ENCODE measurements at regions not wholly inside any gene's neighbourhood (a gene's known extent, or its start where the extent isn't known, plus 50 kb on each side); places are given as distances from the start of the nearest gene placed in this dataset.
"Not testable (repeated sequence)": the region's sequence is repeated elsewhere in the genome, so short reads cannot be mapped to it uniquely, and the experiment has no call there.

DNA sequence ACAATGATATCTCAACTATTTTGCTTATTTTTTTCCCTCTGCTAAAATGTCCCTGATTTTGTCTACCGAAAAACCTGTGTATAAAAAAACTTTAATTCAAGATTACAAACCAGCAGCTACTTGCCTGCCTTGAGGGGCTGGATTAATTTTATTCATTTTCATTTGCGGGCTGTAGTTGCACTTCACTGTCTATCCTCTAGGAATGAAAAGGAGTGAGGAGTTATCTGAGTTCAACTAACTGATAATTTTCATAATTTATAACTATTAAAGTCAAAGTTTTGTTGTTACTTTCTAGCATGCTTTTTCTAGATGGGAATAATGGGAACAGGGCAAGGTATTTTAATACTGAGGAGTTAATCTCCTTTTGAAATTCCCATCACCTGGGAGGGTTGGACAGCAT, 50.3 kb upstream of the AGTPBP1 start:
- H3K27ac ChIP-seq = not testable (repeated sequence)

DNA sequence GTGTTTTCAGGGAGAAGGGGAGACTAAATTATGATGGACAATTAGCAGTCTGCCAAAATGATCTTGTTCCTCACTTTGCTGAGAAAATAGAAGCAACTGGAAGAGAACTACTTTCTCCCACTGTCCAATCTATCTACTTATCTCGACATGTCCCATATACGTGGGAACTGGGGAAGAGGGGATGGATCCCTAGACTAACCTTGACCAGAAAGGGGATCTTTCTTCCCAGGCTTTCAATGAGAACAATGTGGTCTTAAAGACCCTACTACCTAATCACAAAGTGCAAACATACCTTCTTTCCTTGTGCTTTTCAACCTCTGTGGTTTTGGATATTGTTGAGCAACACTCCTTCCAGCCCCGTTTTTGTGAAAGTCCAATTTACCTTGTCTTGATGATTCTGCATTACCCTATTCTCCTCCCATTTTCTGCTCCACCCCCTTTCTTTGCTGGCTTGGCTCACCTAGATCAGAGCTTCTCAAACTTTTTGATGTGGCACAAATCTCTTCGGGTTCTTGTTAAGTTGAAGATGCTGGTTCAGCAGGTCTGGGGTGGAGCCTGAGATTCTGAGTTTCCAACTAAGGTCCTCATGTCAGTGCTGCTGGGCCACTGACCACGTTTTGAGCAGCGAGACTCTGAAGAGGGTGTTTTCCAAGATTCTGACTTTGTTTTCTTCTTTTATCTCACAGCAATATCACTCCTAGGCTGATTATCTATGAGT, 61.4 kb upstream of the AGTPBP1 start:
- H3K27ac ChIP-seq = not testable (repeated sequence)

DNA sequence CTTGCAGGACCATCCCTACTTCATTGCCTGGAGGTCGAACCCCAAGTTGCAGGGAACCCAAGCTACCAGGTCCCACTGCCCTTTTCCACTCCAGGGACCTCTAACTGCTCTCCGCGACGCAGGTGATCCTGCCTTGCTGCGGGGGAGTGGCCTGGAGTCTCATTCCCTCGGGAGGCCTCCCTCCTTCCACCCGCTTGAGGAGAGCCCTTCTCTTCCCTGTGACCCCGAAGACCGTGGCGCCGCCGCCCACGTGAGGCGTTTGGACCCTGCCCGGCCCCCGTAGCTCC, 63.0 kb upstream of the AGTPBP1 start:
- not testable (repeated sequence) for H3K27ac ChIP-seq

DNA sequence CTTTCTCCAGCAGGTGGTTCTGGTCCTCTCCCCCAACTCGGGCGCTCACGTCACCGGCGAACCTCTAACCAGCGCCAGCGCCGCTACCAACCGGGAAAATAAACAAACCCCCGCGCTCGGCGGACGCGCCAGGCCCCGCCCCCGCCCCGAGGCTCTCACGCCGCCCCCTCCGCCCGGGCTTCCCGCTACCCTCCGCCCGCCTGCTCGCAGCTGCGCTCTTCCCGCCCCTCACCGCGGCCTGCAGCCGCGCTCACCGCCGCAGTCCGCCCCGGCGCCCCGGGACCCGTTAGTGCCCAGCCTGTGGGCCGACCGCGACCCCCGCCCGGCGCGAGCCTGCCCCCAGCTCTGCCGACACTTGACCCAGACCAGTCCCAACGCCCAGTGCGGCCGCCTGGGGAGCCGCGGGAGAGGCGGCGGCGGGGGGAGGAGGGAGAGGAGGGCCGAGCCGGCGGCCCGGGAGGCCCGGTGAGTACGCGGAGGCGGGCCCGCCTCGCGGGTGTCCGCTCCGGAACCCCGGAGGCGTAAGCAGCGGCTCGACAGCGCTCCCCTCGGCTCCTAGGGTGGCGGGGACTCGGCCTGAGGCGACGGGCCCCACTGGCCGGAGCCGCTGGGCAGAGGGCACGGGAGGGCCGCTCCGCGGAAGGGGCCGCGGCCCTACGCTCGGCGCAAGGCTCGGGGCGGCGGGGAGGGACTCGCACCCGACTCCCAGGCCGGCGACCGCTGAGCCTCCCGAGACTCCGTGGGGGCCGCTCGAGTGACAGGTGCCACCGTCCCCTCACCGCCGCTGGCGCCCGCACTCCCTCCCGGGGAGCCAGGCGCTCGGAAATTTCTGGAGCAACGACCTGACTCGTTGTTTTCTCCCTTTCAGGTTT, 63.6 kb upstream of the AGTPBP1 start:
- not testable (repeated sequence) for H3K27ac ChIP-seq

DNA sequence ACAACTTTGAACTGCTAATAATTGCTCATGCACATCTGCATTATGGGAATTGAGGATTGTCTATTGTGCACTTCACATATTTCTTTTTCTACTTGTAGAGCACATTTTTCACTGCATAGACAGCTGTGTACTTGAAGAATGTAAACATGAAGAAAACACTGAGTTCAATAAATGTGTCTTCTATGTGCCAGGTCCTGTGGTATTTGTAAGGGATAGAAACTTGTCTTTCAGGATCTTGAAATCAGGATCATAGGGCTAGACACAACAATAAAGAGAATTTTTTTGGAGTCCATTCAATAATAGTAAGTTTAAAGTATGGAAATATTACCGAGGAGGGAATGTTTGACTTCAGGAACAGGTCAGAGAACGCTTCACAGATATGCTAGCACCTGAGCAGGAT, 66.6 kb upstream of the AGTPBP1 start:
- not testable (repeated sequence) for H3K27ac ChIP-seq

DNA sequence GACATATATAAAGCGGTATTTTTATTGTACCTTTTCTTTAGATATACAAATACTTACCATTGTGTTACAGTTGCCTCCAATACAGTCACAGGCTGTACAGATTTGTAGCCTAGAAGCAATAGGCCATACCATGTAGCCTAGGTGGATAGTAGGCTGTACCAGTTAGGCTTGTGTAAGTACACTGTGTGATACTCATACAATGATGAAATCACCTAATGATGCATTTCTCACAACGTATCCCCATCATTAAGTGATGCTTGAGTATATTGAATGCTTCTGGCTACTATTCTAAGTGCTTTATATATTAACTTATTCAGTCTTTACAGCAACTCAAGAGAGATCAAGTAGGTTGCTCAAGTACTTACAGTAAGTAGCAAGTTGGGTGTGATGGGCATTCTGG, 71.6 kb upstream of the AGTPBP1 start:
- H3K27ac ChIP-seq = not testable (repeated sequence)

DNA sequence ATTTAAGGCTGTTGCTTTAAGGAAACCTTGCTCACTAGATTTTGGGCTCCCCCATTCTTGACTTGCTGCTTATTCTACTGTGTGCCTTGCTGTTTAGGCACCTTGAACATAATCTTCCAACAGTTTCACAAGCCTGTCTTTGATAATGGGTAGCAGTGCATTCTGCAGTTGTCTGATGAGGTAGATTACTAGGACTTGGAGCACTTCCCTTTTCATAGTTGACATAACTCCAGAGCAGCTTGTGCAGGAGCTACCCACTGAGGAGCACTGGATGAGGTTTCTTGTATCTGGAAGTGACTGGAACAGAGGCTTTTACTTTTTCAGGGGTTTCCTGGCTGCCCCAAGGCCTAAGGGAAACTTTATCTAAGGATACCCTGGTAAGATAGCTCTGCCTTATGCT, 73.0 kb upstream of the AGTPBP1 start:
- H3K27ac ChIP-seq = not testable (repeated sequence)

DNA sequence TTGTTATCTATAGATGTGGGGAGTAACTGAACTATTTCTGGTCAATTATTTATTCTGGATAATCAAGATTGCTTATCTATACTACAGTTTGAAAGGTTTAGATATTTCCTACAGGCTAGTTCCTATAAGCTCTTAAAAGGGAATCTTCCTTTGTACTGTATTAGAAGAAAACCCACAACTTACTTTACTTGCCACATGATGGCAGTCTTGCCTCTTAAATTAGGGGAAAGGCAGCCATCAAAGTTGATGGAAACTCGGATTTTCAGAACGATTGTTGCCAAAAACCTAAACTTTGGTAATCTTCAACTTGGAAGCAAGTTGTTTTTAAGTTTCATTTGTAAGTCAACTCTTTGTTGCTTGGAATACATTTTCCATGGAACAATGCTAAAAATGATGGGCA, 77.2 kb upstream of the AGTPBP1 start:
- H3K27ac ChIP-seq = not testable (repeated sequence)
- TF ChIP-seq, protein P1, sequence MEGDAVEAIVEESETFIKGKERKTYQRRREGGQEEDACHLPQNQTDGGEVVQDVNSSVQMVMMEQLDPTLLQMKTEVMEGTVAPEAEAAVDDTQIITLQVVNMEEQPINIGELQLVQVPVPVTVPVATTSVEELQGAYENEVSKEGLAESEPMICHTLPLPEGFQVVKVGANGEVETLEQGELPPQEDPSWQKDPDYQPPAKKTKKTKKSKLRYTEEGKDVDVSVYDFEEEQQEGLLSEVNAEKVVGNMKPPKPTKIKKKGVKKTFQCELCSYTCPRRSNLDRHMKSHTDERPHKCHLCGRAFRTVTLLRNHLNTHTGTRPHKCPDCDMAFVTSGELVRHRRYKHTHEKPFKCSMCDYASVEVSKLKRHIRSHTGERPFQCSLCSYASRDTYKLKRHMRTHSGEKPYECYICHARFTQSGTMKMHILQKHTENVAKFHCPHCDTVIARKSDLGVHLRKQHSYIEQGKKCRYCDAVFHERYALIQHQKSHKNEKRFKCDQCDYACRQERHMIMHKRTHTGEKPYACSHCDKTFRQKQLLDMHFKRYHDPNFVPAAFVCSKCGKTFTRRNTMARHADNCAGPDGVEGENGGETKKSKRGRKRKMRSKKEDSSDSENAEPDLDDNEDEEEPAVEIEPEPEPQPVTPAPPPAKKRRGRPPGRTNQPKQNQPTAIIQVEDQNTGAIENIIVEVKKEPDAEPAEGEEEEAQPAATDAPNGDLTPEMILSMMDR (IDR thresholded peaks at IDR 0.05) = peak; percentile 58

DNA sequence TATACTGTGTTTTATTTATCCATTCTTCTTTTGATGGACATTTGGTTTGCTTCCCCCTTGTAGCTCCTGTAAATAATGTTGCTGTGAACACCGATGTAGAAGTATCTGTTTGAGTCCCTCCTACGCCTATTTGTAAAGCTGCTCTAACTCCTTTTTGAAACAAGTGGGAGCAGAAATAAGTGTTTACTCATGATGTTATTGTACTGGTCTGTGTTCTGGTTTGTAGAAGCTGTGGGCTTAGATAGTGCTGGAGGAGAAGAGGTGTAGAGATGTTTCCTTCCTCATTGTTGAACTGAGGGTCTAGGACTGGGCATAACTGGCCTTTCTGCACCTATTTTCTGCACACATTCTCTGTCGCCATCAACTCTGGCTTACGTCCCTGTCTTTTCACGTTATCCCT, 78.8 kb upstream of the AGTPBP1 start:
- H3K27ac ChIP-seq = not testable (repeated sequence)

DNA sequence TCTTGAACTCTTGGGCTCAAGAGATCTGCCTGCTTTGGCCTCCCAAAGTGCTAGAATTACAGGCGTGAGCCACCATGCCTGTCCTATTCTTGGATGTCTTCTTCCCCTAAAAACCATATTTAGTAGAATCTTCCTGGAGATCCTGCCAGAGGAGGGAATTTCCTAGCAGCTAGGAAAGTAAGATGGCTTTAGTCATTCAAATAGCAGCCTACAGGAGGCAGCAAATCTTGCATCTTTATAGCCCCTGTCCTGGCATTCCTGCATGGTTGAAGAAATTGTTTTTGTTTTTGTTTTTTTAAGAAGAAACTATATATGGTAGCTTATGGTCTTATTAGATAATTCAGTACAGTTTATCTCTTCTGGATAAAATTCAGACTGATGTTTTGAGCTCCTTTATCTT, 83.2 kb upstream of the AGTPBP1 start:
- H3K27ac ChIP-seq = not testable (repeated sequence)
- TF ChIP-seq, protein P1 (IDR thresholded peaks at IDR 0.05) = peak; percentile 51

DNA sequence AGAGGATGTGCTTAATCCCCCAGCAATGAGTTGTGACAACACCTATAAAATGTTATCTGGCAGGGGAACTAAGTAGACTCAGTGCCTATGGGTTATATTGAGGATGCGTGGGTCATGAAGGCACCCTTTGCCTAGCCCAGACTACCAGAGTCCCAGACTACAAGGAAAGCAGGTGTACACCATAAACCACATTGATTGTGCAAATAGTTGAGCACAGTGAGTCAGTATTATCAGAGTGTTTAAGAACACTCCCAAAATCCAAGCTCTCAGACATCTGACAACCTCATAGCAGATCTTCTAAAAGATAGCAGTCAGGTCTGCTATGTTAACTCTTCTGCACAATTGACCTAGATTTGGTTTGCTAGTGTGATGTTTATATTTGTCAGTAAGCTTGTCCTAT, 92.8 kb upstream of the AGTPBP1 start:
- not testable (repeated sequence) for H3K27ac ChIP-seq

DNA sequence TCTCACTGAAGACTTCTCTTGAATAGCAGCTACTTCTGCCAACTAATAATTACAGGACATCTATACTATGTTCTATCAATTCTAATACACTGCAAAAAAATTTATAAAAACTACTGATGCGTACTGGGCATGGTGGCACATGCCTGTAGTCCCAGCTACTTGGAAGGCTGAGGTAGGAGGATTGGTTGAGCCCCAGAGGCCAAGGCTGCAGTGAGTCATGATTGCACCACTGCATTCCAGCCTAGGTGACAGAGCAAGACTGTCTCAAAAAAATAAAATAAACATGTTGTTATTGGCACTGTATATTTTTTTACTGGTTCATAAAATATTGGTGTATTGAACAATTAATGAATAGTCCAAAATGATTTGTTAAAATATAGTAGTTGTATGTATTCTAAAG, 97.0 kb upstream of the NAA35 start:
- H3K27ac ChIP-seq = not testable (repeated sequence)

DNA sequence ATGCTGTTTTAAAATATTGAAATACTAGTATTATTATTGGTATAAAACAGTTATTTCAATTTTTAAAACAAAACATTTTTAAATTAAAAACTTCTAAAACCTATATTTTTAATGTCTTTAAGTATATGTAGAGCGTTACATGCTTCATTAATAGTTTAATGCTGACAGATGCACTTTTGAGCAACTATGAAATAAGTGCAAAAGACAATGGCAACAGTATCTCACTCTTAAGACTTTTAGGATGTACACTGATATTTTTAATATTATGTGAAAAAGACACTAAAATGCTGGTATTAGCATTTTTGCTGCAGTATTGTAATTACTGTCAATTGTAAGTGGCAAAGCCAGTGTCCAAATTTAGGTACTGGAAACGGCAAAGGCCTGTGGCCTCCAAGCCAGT, 93.2 kb upstream of the NAA35 start:
- H3K27ac ChIP-seq = not testable (repeated sequence)

DNA sequence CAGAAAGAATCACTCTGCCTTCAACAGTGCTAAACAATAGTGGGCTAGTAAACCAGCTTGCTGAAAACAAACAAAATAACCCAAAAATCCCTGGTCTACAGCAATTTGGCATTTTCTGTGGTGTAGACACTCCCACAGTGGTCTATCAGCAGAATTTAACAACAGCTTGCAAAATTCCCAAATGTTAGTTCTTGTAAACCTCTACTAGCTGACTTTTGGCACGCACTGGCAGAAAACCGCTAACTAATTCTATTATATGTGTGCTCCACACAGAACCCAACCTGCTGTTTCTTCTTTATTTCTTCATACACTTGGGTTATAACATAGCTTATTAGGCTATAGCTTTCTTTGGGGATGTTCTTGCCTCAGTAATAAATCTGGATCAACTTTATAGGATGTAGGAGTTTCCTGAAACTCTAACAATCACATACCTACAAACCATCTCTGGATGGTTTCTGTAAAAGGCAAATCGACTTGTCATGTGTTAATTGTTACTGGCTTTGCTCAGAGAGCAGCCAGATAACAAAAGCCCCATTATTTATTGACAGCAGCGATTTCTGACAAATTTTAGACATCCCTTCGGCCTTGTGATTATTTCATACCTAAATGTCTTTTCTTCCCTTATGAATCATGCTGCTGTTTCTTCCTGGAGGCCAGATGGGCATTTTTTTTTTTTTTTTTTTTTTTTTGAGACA, 82.7 kb upstream of the NAA35 start:
- TF ChIP-seq, protein P1 (IDR thresholded peaks at IDR 0.05) = no peak
- no peak for TF ChIP-seq ZFX (IDR thresholded peaks at IDR 0.05; ENCODE audit: borderline replicate concordance)
- H3K27ac ChIP-seq = no peak overlapping the region
